K562 (cell line): ENCODE measurements at regions not wholly inside any gene's neighbourhood (a gene's known extent, or its start where the extent isn't known, plus 50 kb on each side); places are given as distances from the start of the nearest gene placed in this dataset.

ENCODE experiments used
- ATAC-seq: fragments of 200-7000 bp; cut with Tn5 transposase; 3 replicates; pipeline ENCODE4 v1.9.1; 2020; ENCODE audit warnings: moderate library complexity
- BruUV-seq: library from RNA; stranded (reverse); fragments of 400-500 nt; replicated peaks from 2 replicates; lab custom pipeline; 2021; lab: Mats Ljungman, UMichigan
- CTCF ChIA-PET: fragments of 300-600 bp; formaldehyde crosslinking; extraction: SDS; loops from one replicate; lab custom pipeline; 2021; ENCODE audit warnings: low intra/inter-chr PET ratio; lab: Yijun Ruan, JAX
- POLR2A ChIA-PET: fragments of 300-600, 350-650 bp; sonication (Branson Sonifier 250); formaldehyde crosslinking; extraction: SDS; loops from one replicate; lab custom pipeline; 2021; ENCODE audit warnings: antibody characterized with exemption, inconsistent platforms; lab: Yijun Ruan, JAX
- DNase-seq, 4 experiments: peaks; one replicate each; pipeline versions ENCODE4 v3.0.0 to v3.0.0-alpha.2; 2011 to 2018; ENCODE audit warnings: low spot score in 3 of 4, mixed read lengths in 3 of 4; ENCODE audit errors: extremely low read depth in 1 of 4
- FAIRE-seq: peaks from 2 replicates; lab custom pipeline; 2011; peaks lifted over from hg19 to GRCh38; lab: Jason Lieb, UNC
- H2AFZ ChIP-seq: 2 replicates; pipeline ENCODE4 v1.6.0; 2011; ENCODE audit warnings: low read depth, low read length, control low read depth, inconsistent platforms
- H3K27ac ChIP-seq: fragments of 200-600 bp; 3 replicates; pipeline ENCODE4 v1.8.0; 2011; ENCODE audit warnings: low read depth, mild to moderate bottlenecking, control low read depth, inconsistent platforms, low read length, moderate library complexity, mixed read lengths; ENCODE audit errors: extremely low read depth
- H3K27me3 ChIP-seq, 2 experiments: fragments of 300-600 bp in 1 of 2; 2 replicates in 1 of 2; 3 replicates in 1 of 2; pipeline versions ENCODE4 v1.6.0 to v1.8.0; 2011; ENCODE audit warnings: inconsistent platforms in 2 of 2, low read length in 2 of 2, mild to moderate bottlenecking in 1 of 2, mixed read lengths in 1 of 2, moderate library complexity in 1 of 2; ENCODE audit not compliant: control insufficient read depth in 2 of 2, insufficient read depth in 2 of 2
- H3K36me3 ChIP-seq: fragments of 300-600 bp; 3 replicates; pipeline ENCODE4 v1.8.0; 2011; ENCODE audit warnings: mild to moderate bottlenecking, low read length, inconsistent platforms; ENCODE audit not compliant: control insufficient read depth, insufficient read depth
- H3K4me1 ChIP-seq, 2 experiments: fragments of 200-600 bp in 1 of 2; replicated peaks in 1 of 2; 2 replicates in 1 of 2; 3 replicates in 1 of 2; pipeline versions ENCODE4 v1.5.1 to v1.8.0; 2011; ENCODE audit warnings: inconsistent platforms in 2 of 2, low read length in 2 of 2, mild to moderate bottlenecking in 1 of 2, mixed read lengths in 1 of 2, moderate library complexity in 1 of 2; ENCODE audit not compliant: control insufficient read depth in 2 of 2, insufficient read depth in 2 of 2
- H3K4me2 ChIP-seq: 2 replicates; pipeline ENCODE4 v1.6.1; 2011; ENCODE audit warnings: low read length, control low read depth, inconsistent platforms, mixed read lengths; ENCODE audit not compliant: insufficient read depth
- H3K4me3 ChIP-seq: fragments of 200-600 bp; sonication (generic), shearing (Covaris generic); 2 replicates; pipeline ENCODE4 v1.5.1; 2016; ENCODE audit warnings: control low read depth, inconsistent platforms
- H3K79me2 ChIP-seq: fragments of 200-600 bp; 3 replicates; pipeline ENCODE4 v1.8.0; 2011; ENCODE audit warnings: low read length, inconsistent platforms; ENCODE audit not compliant: control insufficient read depth, insufficient read depth
- H3K9ac ChIP-seq, 2 experiments: 2 replicates each; pipeline versions ENCODE4 v1.6.0 to v1.6.1; 2011; ENCODE audit warnings: low read depth in 2 of 2, low read length in 2 of 2, control low read depth in 1 of 2, inconsistent platforms in 1 of 2, mild to moderate bottlenecking in 1 of 2, mixed read lengths in 1 of 2; ENCODE audit not compliant: insufficient read depth in 1 of 2
- H3K9me1 ChIP-seq: one replicate; pipeline ENCODE4 v1.6.0; 2011; ENCODE audit warnings: inconsistent platforms, mild to moderate bottlenecking, low read length, moderate library complexity; ENCODE audit not compliant: control insufficient read depth, insufficient read depth
- H3K9me3 ChIP-seq: replicated peaks from 2 replicates; pipeline ENCODE4 v1.5.1; 2011; ENCODE audit warnings: low read depth, low read length, inconsistent platforms; ENCODE audit not compliant: control insufficient read depth, insufficient read depth
- H4K20me1 ChIP-seq: replicated peaks from 2 replicates; pipeline ENCODE4 v1.6.1; 2011; ENCODE audit warnings: low read length, inconsistent platforms, mixed read lengths; ENCODE audit not compliant: control insufficient read depth, insufficient read depth
- CHD2 ChIP-seq: IDR thresholded peaks from 2 replicates; pipeline ENCODE4 v1.6.1; 2011; ENCODE audit warnings: low read depth, low read length
- ETV5 ChIP-seq: sonication (generic); formaldehyde crosslinking; IDR thresholded peaks from 2 replicates; pipeline ENCODE4 v1.4.0; 2020; ENCODE audit warnings: low read depth, mild to moderate bottlenecking, missing genetic modification reagents
- HLTF ChIP-seq: fragments of 450-650 bp; IDR thresholded peaks from 2 replicates; pipeline ENCODE4 v1.6.1; 2016
- LARP7 ChIP-seq: fragments of 450-650 bp; IDR thresholded peaks from 2 replicates; pipeline ENCODE4 v1.6.1; 2016
- PATZ1 ChIP-seq: fragments of 250-450 bp; sonication (Bioruptor Pico); IDR thresholded peaks from 2 replicates; pipeline ENCODE4 v1.5.0; 2020; ENCODE audit warnings: mild to moderate bottlenecking, borderline replicate concordance
- SLC30A9 ChIP-seq: fragments of 250-450 bp; sonication (Bioruptor Pico); IDR thresholded peaks from 2 replicates; pipeline ENCODE4 v1.8.0; 2022; ENCODE audit warnings: mild to moderate bottlenecking, moderate library complexity
- ZBTB40 ChIP-seq, 2 experiments: fragments of 450-650 bp in 1 of 2; sonication (generic) in 1 of 2; formaldehyde crosslinking in 1 of 2; IDR thresholded peaks; 2 replicates each; pipeline versions ENCODE4 v1.7.1 to v1.9.0; 2016 to 2022; ENCODE audit warnings: inconsistent platforms in 1 of 2, mild to moderate bottlenecking in 1 of 2, missing genetic modification reagents in 1 of 2
- ZC3H11A ChIP-seq: IDR thresholded peaks from 2 replicates; pipeline ENCODE4 v1.6.1; 2012; ENCODE audit warnings: low read depth, low read length, improper control_type of control experiment
- ZKSCAN3 ChIP-seq: fragments of 250-450 bp; sonication (Bioruptor Pico); IDR thresholded peaks from 2 replicates; pipeline ENCODE4 v1.4.0; 2020
- ZNF551 ChIP-seq: fragments of 250-450 bp; sonication (Bioruptor Pico); IDR thresholded peaks from 2 replicates; pipeline ENCODE4 v1.5.0; 2021; ENCODE audit warnings: mild to moderate bottlenecking, moderate library complexity
- WGBS: fragments of 100-300 bp; shearing (Covaris generic); methylation state at CpG from one replicate; pipeline ENCODE4 v1.1.6; 2016; ENCODE audit warnings: low coverage, mixed read lengths; ENCODE audit not compliant: insufficient coverage; ENCODE audit errors: missing lambda C conversion rate; 5-methylcytosine and 5-hydroxymethylcytosine counted together
- in situ Hi-C: fragments of 300-500 bp; cut with MboI; formaldehyde crosslinking; loops from 4 replicates; pipeline ENCODE4 v1.15.0; 2018; ENCODE audit warnings: inconsistent platforms, mixed read lengths
- intact Hi-C: fragments of 100-400 bp; cut with micrococcal nuclease; formaldehyde crosslinking; loops from 2 replicates; pipeline ENCODE4 v1.14.2; 2022

GRCh38 chr16:48877946-48878345 is 268.0 kb upstream of the N4BP1 start:
- POLR2A ChIA-PET = interaction anchor here (1.0 kb wide), 1 partner anchor 22 kb away, joined by 3 read pairs; no protein-coding TSS in a partner anchor
- 0% methylated on average over 3 of the region's 3 CpGs for WGBS
- no peak for TF ChIP-seq ZKSCAN3 (CRISPR knock-in tag)
- no peak for TF ChIP-seq ZC3H11A
- no peak for TF ChIP-seq LARP7
- TF ChIP-seq ETV5 (CRISPR knock-in tag) = no peak
- no peak for TF ChIP-seq ZNF551 (CRISPR knock-in tag)
- no peak for TF ChIP-seq PATZ1 (CRISPR knock-in tag)
- TF ChIP-seq HLTF = no peak
- TF ChIP-seq CHD2 = no peak
- no peak for TF ChIP-seq SLC30A9 (CRISPR knock-in tag)
- no peak for TF ChIP-seq ZBTB40 (IDR thresholded peaks at IDR 0.05)
- no peak for TF ChIP-seq ZBTB40 (CRISPR knock-in tag; IDR thresholded peaks at IDR 0.05)

More at GRCh38 chr16:48877946-48878345, 268.0 kb upstream of the N4BP1 start:
- no peak overlapping the region for H3K4me2 ChIP-seq
- H3K27me3 ChIP-seq = no peaks in the 10 kb centered on the region
- FAIRE-seq = no peak
- no peaks in the 10 kb centered on the region for H3K4me1 ChIP-seq
- H2AFZ ChIP-seq = no peak overlapping the region
- H3K36me3 ChIP-seq = no peaks in the 10 kb centered on the region
- H4K20me1 ChIP-seq = no peaks in the 10 kb centered on the region
- no peaks in the 10 kb centered on the region for H3K79me2 ChIP-seq
- ATAC-seq = no peak
- H3K9ac ChIP-seq = no peak overlapping the region
- H3K9me1 ChIP-seq = no peaks in the 10 kb centered on the region
- H3K27ac ChIP-seq = no peak overlapping the region
- CTCF ChIA-PET = no interaction called here
- DNase-seq = no peak
- BruUV-seq = no TSS peak
- intact Hi-C loops = no loop called here
- in situ Hi-C loops = no loop called here
- H3K9me3 ChIP-seq = no peaks in the 10 kb centered on the region
- H3K4me3 ChIP-seq = no peak overlapping the region
